ENCODE measurements at regions not wholly inside any gene's neighbourhood (a gene's known extent, or its start where the extent isn't known, plus 50 kb on each side); places are given as distances from the start of the nearest gene placed in this dataset.
"Not testable (repeated sequence)": the region's sequence is repeated elsewhere in the genome, so short reads cannot be mapped to it uniquely, and the experiment has no call there.

- DNase-seq, result no peak
Observed at GRCh38 chr1:143574891-143575520, 396.8 kb downstream of the FAM72C start.

GRCh38 chr1:143572661-143573060 lies 399.1 kb downstream of the FAM72C start:
- DNase-seq, result not testable (repeated sequence)

- DNase-seq, result not testable (repeated sequence)
Observed at GRCh38 chr1:143563761-143564160, 408.0 kb downstream of the FAM72C start.

GRCh38 chr1:143553627-143554026 lies 418.2 kb downstream of the FAM72C start:
- DNase-seq, result no peak

GRCh38 chr1:143504703-143505102 lies 467.1 kb downstream of the FAM72C start:
- DNase-seq, result not testable (repeated sequence)

- not testable (repeated sequence) for DNase-seq
Observed at GRCh38 chr1:143504080-143504479, 467.7 kb downstream of the FAM72C start.

- not testable (repeated sequence) for DNase-seq
Observed at GRCh38 chr1:143503048-143503447, 468.7 kb downstream of the FAM72C start.

GRCh38 chr1:143502038-143502437 lies 469.7 kb downstream of the FAM72C start:
- DNase-seq, result not testable (repeated sequence)

- not testable (repeated sequence) for DNase-seq
Observed at GRCh38 chr1:143498059-143498749, 473.6 kb downstream of the FAM72C start.

GRCh38 chr1:143497374-143497747 lies 474.4 kb downstream of the FAM72C start:
- DNase-seq, result no peak

- not testable (repeated sequence) for DNase-seq
Observed at GRCh38 chr1:143496526-143497373, 475.0 kb downstream of the FAM72C start.

Measured in NCI-H526 (cell line).